OCI-LY7 (cell line): ENCODE measurements at regions not wholly inside any gene's neighbourhood (a gene's known extent, or its start where the extent isn't known, plus 50 kb on each side); places are given as distances from the start of the nearest gene placed in this dataset.

Source experiments
- BruUV-seq: library from RNA; stranded (reverse); fragments of 400-500 nt; replicated peaks from 2 replicates; lab custom pipeline; 2021; lab: Mats Ljungman, UMichigan
- CTCF ChIA-PET: fragments of 300-600 bp; sonication (Branson Sonifier 250); formaldehyde crosslinking; loops from one replicate; lab custom pipeline; 2022; ENCODE audit warnings: antibody characterized with exemption; ENCODE audit not compliant: unreplicated experiment; lab: Charles Lee
- POLR2A ChIA-PET: fragments of 300-600 bp; sonication (Branson Sonifier 250); formaldehyde crosslinking; loops from one replicate; lab custom pipeline; 2022; ENCODE audit warnings: antibody characterized with exemption; lab: Charles Lee
- DNase-seq: peaks from one replicate; pipeline ENCODE4 v3.0.0-alpha.2; 2015; ENCODE audit warnings: low spot score
- H2AFZ ChIP-seq: fragments of 200-600 bp; sonication (generic), shearing (Covaris generic); 2 replicates; pipeline ENCODE4 v1.6.1; 2014; ENCODE audit warnings: mild to moderate bottlenecking, antibody characterized with exemption, low read length, moderate library complexity
- H3K27ac ChIP-seq: fragments of 200-600 bp; sonication (generic); 2 replicates; pipeline ENCODE4 v1.5.1; 2014; ENCODE audit warnings: mixed run types, low read depth, mild to moderate bottlenecking, moderate library complexity, low read length, inconsistent platforms; ENCODE audit not compliant: poor library complexity, severe bottlenecking
- H3K36me3 ChIP-seq: fragments of 200-600 bp; sonication (generic); 2 replicates; pipeline ENCODE4 v1.6.1; 2014; ENCODE audit warnings: mild to moderate bottlenecking, antibody characterized with exemption, low read length, moderate library complexity, mixed read lengths; ENCODE audit not compliant: insufficient read depth
- H3K4me1 ChIP-seq: fragments of 200-600 bp; sonication (generic); 2 replicates; pipeline ENCODE4 v1.5.1; 2014; ENCODE audit warnings: mild to moderate bottlenecking, low read length; ENCODE audit not compliant: insufficient read depth, poor library complexity, severe bottlenecking
- H3K4me2 ChIP-seq: fragments of 200-600 bp; sonication (generic); 2 replicates; pipeline ENCODE4 v1.6.1; 2014; ENCODE audit warnings: mild to moderate bottlenecking, low read length
- H3K4me3 ChIP-seq: fragments of 200-600 bp; sonication (generic); 2 replicates; pipeline ENCODE4 v1.5.1; 2014; ENCODE audit warnings: mild to moderate bottlenecking, low read depth, low read length; ENCODE audit not compliant: poor library complexity, severe bottlenecking
- H3K79me2 ChIP-seq: fragments of 200-600 bp; sonication (generic); 2 replicates; pipeline ENCODE4 v1.6.1; 2016; ENCODE audit warnings: low read depth, mild to moderate bottlenecking, low read length, moderate library complexity, mixed read lengths; ENCODE audit not compliant: insufficient read depth
- H3K9me2 ChIP-seq: fragments of 200-600 bp; sonication (generic); 2 replicates; pipeline ENCODE4 v1.6.1; 2016; ENCODE audit warnings: mild to moderate bottlenecking, low read length, mixed read lengths; ENCODE audit not compliant: insufficient read depth
- H3K9me3 ChIP-seq: fragments of 200-600 bp; sonication (generic); 2 replicates; pipeline ENCODE4 v1.6.1; 2014; ENCODE audit warnings: mild to moderate bottlenecking, mixed run types, low read length, mixed read lengths
- H4K20me1 ChIP-seq: fragments of 200-600 bp; sonication (generic); 2 replicates; pipeline ENCODE4 v1.6.1; 2014; ENCODE audit warnings: mild to moderate bottlenecking, antibody characterized with exemption, low read length, moderate library complexity, mixed read lengths; ENCODE audit not compliant: insufficient read depth
- CTCF ChIP-seq: fragments of 200-600 bp; sonication (generic); conservative IDR thresholded peaks from 2 replicates; pipeline ENCODE4 v1.5.1; 2014; ENCODE audit warnings: mild to moderate bottlenecking, antibody characterized with exemption, low read length, moderate library complexity, mixed read lengths
- EZH2phosphoT487 ChIP-seq: fragments of 200-600 bp; sonication (generic); IDR thresholded peaks from 2 replicates; pipeline ENCODE4 v1.6.1; 2018; ENCODE audit warnings: low read depth, borderline replicate concordance, mild to moderate bottlenecking, mixed run types, antibody characterized with exemption, low read length, moderate library complexity, mixed read lengths
- intact Hi-C: fragments of 100-400 bp; cut with micrococcal nuclease; formaldehyde crosslinking; loops from one replicate; pipeline ENCODE4 v1.10.0; 2022; ENCODE audit not compliant: unreplicated experiment

GRCh38 chr7:91533996-91534395 is 269.8 kb downstream of the FZD1 start:
- Histone ChIP-seq H3K9me2 (no peaks in the 10 kb centered on the region), H3K4me1 (no peaks in the 10 kb centered on the region), H4K20me1 (no peaks in the 10 kb centered on the region), H3K27ac (no peak overlapping the region), H3K4me3 (no peak overlapping the region), H2AFZ (no peak overlapping the region), H3K4me2 (no peak overlapping the region), H3K79me2 (no peaks in the 10 kb centered on the region), H3K36me3 (no peaks in the 10 kb centered on the region), H3K9me3 (no peaks in the 10 kb centered on the region)
- ChIA-PET CTCF (no interaction called here), POLR2A (no interaction called here)
- no TSS peak for BruUV-seq
- DNase-seq, result no peak
- TF ChIP-seq CTCF (no peak), EZH2phosphoT487 (no peak)
- intact Hi-C loops, result no loop called here

DNA sequence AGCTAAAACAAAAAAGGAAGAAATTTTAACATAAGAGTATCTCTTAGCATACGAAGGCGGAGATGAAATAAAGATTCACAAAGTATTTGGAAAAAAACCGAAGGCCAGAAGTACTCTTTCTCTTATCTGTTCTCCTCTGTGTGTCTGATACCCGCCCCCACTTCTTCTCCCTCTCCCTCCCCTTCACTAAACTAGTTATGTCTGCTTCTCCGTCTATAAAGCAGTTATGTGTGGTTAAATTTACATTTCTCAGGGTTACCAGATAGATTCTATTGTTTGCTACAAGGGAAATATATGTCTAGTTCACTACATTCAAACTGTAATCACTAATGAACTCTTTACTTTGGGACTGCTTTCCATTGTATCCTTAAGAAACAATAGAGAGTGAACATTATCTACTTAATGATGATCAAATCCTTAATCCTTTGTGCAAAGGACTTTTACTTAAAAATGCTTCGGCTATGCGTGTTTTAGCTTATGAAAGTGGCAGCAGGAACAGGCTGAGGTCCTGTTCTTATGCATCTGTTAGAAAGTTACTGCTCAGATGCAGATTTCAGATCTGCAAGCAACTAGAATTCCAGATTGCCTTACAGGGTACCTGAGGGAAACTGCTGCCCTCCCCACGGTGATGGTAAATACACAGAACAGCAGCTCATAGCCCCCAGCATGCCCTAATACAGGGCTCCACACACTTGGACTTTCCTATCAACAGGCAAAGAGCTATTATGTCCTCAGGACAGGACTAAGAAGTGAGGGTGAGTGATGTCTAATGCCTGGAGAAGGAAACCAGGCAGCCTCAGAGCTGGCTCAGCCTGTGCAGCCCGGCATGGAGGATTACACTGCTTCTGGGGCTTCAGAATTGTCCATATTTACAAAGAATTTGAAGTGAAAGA is 273.3 kb downstream of the FZD1 start:
- TF ChIP-seq CTCF, result no peak
- TF ChIP-seq EZH2phosphoT487, result no peak
- Histone ChIP-seq H3K27ac (no peak overlapping the region), H3K4me2 (no peak overlapping the region), H3K36me3 (no peaks in the 10 kb centered on the region), H3K9me3 (no peaks in the 10 kb centered on the region), H4K20me1 (no peaks in the 10 kb centered on the region), H3K79me2 (no peaks in the 10 kb centered on the region), H3K4me1 (no peaks in the 10 kb centered on the region), H2AFZ (no peak overlapping the region), H3K9me2 (no peaks in the 10 kb centered on the region), H3K4me3 (no peak overlapping the region)
- intact Hi-C loops, result no loop called here
- ChIA-PET CTCF (no interaction called here), POLR2A (interaction anchor here (0.5 kb wide), 1 partner anchor 87 kb away, joined by 3 read pairs; no protein-coding TSS in a partner anchor)
- DNase-seq, result no peak
- no TSS peak for BruUV-seq

GRCh38 chr7:91541641-91542040 is 277.4 kb downstream of the FZD1 start:
- Histone ChIP-seq H3K9me3 (no peaks in the 10 kb centered on the region), H3K79me2 (no peaks in the 10 kb centered on the region), H3K4me1 (no peaks in the 10 kb centered on the region), H3K9me2 (no peaks in the 10 kb centered on the region), H3K4me2 (no peak overlapping the region), H4K20me1 (no peaks in the 10 kb centered on the region), H3K4me3 (no peak overlapping the region), H2AFZ (no peak overlapping the region), H3K27ac (no peak overlapping the region), H3K36me3 (no peaks in the 10 kb centered on the region)
- ChIA-PET CTCF (no interaction called here), POLR2A (interaction anchor here (0.6 to 0.7 kb wide), 2 partner anchors 1703 to 1812 kb away, joined by 3 read pairs; no protein-coding TSS in a partner anchor)
- BruUV-seq, result no TSS peak
- intact Hi-C loops, result no loop called here
- TF ChIP-seq EZH2phosphoT487 (no peak), CTCF (no peak)
- DNase-seq, result no peak
